Gastroesophageal sphincter (tissue), 4 donors: ENCODE measurements at regions not wholly inside any gene's neighbourhood (a gene's known extent, or its start where the extent isn't known, plus 50 kb on each side); places are given as distances from the start of the nearest gene placed in this dataset.

Experiments
- ATAC-seq: fragments of 150-250 bp; one replicate; pipeline ENCODE4 v1.9.1; 2016; ENCODE audit warnings: mild to moderate bottlenecking, moderate library complexity
- H3K27ac ChIP-seq, 4 donors: fragments of 200-600 bp; sonication (generic) in 3 of 4; 1 replicate in 3 of 4; 2 replicates in 1 of 4; pipeline ENCODE4 v1.5.1; 2016 to 2019
- H3K27me3 ChIP-seq: fragments of 200-600 bp; sonication (generic); one replicate; pipeline ENCODE4 v1.5.1; 2019
- H3K36me3 ChIP-seq, 2 donors: fragments of 200-600 bp; sonication (generic); one replicate each; pipeline ENCODE4 v1.5.1; 2019; ENCODE audit warnings: control low read depth in 1 of 2
- H3K4me1 ChIP-seq, 3 donors: fragments of 200-600 bp; sonication (generic); 1 replicate in 2 of 3; 2 replicates in 1 of 3; pipeline ENCODE4 v1.5.1; 2016 to 2019; ENCODE audit warnings: control low read depth in 2 of 3
- H3K4me3 ChIP-seq, 2 donors: fragments of 200-600 bp; sonication (generic); one replicate each; pipeline ENCODE4 v1.5.1; 2019; ENCODE audit warnings: mild to moderate bottlenecking in 1 of 2, moderate library complexity in 1 of 2
- H3K9me3 ChIP-seq, 3 donors: fragments of 200-600 bp; sonication (generic); one replicate each; pipeline ENCODE4 v1.5.1; 2017 to 2019; ENCODE audit warnings: control low read depth in 2 of 3
- EP300 ChIP-seq: sonication (generic); formaldehyde crosslinking; IDR thresholded peaks from one replicate; pipeline ENCODE4 v1.6.1; 2017; ENCODE audit warnings: antibody characterized with exemption, mild to moderate bottlenecking
- POLR2A ChIP-seq, 2 donors: fragments of 450-650 bp; IDR thresholded peaks; one replicate each; pipeline ENCODE4 v1.6.1; 2017; ENCODE audit warnings: antibody characterized with exemption in 2 of 2, mild to moderate bottlenecking in 2 of 2, moderate library complexity in 1 of 2
- POLR2AphosphoS5 ChIP-seq: sonication (generic); formaldehyde crosslinking; IDR thresholded peaks from one replicate; pipeline ENCODE4 v1.6.1; 2017; ENCODE audit warnings: antibody characterized with exemption
- WGBS, 2 donors: methylation state at CpG; one replicate each; pipeline ENCODE4 v1.1.5; 2018; ENCODE audit warnings: low coverage in 1 of 2; 5-methylcytosine and 5-hydroxymethylcytosine counted together
- TF ChIP-seq, protein P1 (sequence below), 4 experiments: fragments of 200-600 bp in 2 of 4; fragments of 450-650 bp in 2 of 4; sonication (generic) in 1 of 4; IDR thresholded peaks; one replicate each; pipeline ENCODE4 v1.5.1; 2017 to 2019; ENCODE audit warnings: antibody characterized with exemption in 4 of 4, mild to moderate bottlenecking in 2 of 4, moderate library complexity in 2 of 4

DNA sequence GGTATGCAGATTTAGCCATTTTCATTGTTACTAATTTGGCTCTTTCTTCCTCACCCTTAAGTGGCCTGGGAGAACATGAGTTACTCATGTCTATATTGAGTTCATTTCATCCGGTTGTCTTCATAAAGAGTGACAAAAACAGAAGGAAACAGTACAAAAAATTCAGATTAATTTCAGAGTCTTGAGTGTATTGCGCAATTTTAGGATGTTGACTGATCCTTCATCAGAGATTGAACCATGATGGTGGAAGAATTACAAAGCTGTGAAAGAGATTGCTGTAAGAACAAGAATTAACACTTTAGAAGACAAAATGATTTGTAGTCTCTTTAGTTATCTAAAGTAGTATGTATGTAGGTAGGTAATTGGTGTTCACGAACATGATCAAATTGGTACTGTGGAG lies 194.0 kb upstream of the PPP1R3A start:
- peak overlapping the region in 1 of 4 donors; percentile 56 for H3K27ac ChIP-seq
- no peak for ATAC-seq
- 57 to 61% methylated on average over 3 of the region's 3 CpGs for WGBS, 2 donors
- H3K4me1 ChIP-seq, result peaks cover 0 to 61% (median 3%) of the 10 kb centered on the region in 3 donors
- H3K27me3 ChIP-seq, result no peaks in the 10 kb centered on the region
- H3K4me3 ChIP-seq, result no peak overlapping the region
- H3K9me3 ChIP-seq, result no peaks in the 10 kb centered on the region
- no peak for TF ChIP-seq POLR2AphosphoS5
- TF ChIP-seq, protein P1, sequence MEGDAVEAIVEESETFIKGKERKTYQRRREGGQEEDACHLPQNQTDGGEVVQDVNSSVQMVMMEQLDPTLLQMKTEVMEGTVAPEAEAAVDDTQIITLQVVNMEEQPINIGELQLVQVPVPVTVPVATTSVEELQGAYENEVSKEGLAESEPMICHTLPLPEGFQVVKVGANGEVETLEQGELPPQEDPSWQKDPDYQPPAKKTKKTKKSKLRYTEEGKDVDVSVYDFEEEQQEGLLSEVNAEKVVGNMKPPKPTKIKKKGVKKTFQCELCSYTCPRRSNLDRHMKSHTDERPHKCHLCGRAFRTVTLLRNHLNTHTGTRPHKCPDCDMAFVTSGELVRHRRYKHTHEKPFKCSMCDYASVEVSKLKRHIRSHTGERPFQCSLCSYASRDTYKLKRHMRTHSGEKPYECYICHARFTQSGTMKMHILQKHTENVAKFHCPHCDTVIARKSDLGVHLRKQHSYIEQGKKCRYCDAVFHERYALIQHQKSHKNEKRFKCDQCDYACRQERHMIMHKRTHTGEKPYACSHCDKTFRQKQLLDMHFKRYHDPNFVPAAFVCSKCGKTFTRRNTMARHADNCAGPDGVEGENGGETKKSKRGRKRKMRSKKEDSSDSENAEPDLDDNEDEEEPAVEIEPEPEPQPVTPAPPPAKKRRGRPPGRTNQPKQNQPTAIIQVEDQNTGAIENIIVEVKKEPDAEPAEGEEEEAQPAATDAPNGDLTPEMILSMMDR (IDR thresholded peaks at IDR 0.05), result no peak
- H3K36me3 ChIP-seq, result no peaks in the 10 kb centered on the region

DNA sequence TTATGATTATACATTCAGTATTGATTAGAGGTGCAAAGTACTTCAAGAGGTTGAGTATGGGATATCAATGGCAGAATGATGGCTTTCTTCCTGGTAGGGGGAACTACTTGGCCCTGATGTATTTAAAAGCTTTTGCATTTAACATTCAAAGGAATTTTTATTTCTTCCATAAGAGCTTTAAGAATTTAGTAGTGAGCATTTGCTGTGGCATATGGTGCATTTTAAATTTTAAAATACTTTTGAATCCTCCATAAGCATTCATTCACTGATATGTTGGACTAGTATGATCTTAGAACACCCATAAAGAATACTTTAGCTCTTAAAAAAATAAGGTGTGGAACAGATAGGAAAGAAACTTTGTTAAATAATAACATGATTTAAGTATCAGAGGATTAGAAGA lies 191.9 kb upstream of the PPP1R3A start:
- Histone ChIP-seq H3K9me3 (no peaks in the 10 kb centered on the region), H3K4me1 (peaks cover 0 to 71% (median 3%) of the 10 kb centered on the region in 3 donors), H3K36me3 (no peaks in the 10 kb centered on the region), H3K4me3 (no peak overlapping the region), H3K27ac (no peak overlapping the region), H3K27me3 (no peaks in the 10 kb centered on the region)
- ATAC-seq, result no peak
- TF ChIP-seq POLR2A (IDR thresholded peaks at IDR 0.05), result no peak
- no peak for TF ChIP-seq EP300
- TF ChIP-seq POLR2AphosphoS5, result no peak

DNA sequence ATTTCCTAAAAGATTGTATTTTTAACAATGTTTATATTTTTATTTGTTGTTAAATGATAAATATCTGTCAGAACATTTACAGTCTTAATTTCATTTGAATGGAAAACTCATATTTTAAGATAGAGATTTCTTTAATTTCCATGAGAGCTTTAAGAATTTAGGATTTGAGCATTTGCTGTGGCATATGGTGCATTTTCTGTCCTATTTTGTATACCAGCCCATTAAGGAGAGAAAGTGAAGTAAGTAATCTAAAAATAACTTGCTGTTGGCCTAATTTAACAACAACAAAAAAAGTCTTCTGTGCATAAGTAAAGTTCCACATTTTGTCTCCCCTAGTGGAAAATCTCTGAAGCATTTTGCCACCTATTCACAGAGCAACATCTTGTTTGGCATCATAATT lies 190.9 kb upstream of the PPP1R3A start:
- no peak for ATAC-seq
- Histone ChIP-seq H3K9me3 (no peaks in the 10 kb centered on the region), H3K4me1 (peaks cover 0 to 65% (median 3%) of the 10 kb centered on the region in 3 donors), H3K27ac (no peak overlapping the region), H3K27me3 (no peaks in the 10 kb centered on the region), H3K36me3 (no peaks in the 10 kb centered on the region), H3K4me3 (no peak overlapping the region)
- TF ChIP-seq, protein P1 (IDR thresholded peaks at IDR 0.05), result no peak
- TF ChIP-seq EP300, result no peak
- no peak for TF ChIP-seq POLR2A (IDR thresholded peaks at IDR 0.05)
- no peak for TF ChIP-seq POLR2AphosphoS5

DNA sequence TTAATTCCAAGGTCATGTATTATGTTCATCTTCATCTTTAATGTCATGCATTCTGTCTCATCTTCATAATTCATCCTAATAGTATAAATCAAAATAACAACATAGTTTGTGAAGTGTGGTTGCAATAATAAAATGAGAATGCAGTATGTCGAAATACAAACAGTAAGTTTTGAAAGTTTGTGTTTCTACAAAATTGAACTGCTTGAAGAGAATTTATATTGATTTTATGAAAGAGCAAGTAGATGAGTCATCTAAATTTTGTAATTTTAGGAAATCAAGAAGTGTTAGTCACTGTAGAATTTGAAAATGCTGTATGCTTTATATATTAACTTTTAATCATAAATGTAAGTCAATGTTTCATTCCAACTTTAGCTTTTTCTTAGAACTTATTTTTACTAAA lies 190.5 kb upstream of the PPP1R3A start:
- H3K4me1 ChIP-seq, result peaks cover 0 to 67% (median 3%) of the 10 kb centered on the region in 3 donors
- H3K4me3 ChIP-seq, result no peak overlapping the region
- no peak overlapping the region for H3K27ac ChIP-seq
- no peaks in the 10 kb centered on the region for H3K36me3 ChIP-seq
- 81 to 100% methylated on average over 1 of the region's 1 CpG for WGBS, 2 donors
- TF ChIP-seq POLR2AphosphoS5 (no peak), EP300 (no peak), POLR2A (IDR thresholded peaks at IDR 0.05) (no peak)
- TF ChIP-seq, protein P1 (IDR thresholded peaks at IDR 0.05), result no peak
- no peaks in the 10 kb centered on the region for H3K9me3 ChIP-seq
- no peaks in the 10 kb centered on the region for H3K27me3 ChIP-seq
- no peak for ATAC-seq

DNA sequence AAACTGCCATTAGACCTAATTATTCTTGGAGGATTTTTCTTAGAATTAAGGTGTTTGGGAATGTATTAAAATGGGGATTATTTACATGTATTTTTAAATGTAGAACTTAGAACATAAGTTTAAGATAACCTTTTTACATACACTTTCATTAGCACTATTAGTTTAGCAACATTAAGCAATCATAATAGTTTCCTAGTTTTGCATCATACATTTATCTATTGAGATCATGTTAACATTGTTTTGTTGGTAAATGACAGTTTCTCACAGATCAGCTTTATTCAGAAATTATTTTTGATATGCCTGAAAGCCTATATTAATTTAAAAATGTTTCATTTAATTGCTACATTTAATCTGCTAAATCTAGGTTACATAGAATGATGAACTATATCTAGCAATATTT lies 189.7 kb upstream of the PPP1R3A start:
- peaks cover 4 to 68% (median 5%) of the 10 kb centered on the region in 3 donors for H3K4me1 ChIP-seq

More for the DNA sequence above, 189.7 kb upstream of the PPP1R3A start:
- ATAC-seq, result no peak
- Histone ChIP-seq H3K36me3 (no peaks in the 10 kb centered on the region), H3K27ac (no peak overlapping the region), H3K27me3 (no peaks in the 10 kb centered on the region), H3K9me3 (no peaks in the 10 kb centered on the region), H3K4me3 (no peak overlapping the region)
- TF ChIP-seq, protein P1 (IDR thresholded peaks at IDR 0.05), result no peak
- no peak for TF ChIP-seq EP300
- TF ChIP-seq POLR2AphosphoS5, result no peak
- TF ChIP-seq POLR2A (IDR thresholded peaks at IDR 0.05), result no peak
